H1 (cell line): ENCODE measurements at regions not wholly inside any gene's neighbourhood (a gene's known extent, or its start where the extent isn't known, plus 50 kb on each side); places are given as distances from the start of the nearest gene placed in this dataset.

Experiments used
- ASH2L ChIP-seq: fragments of 200-600, 300-600 bp; sonication (generic); IDR thresholded peaks from one replicate; pipeline ENCODE4 v1.7.1; 2017; ENCODE audit warnings: low read length
- BACH1 ChIP-seq: IDR thresholded peaks from 2 replicates; pipeline ENCODE4 v1.6.1; 2012; ENCODE audit warnings: low read length, improper control_type of control experiment
- CHD7 ChIP-seq: fragments of 300-600 bp; sonication (generic); IDR thresholded peaks from 2 replicates; pipeline ENCODE4 v1.7.1; 2012; ENCODE audit warnings: low read length, moderate library complexity, mild to moderate bottlenecking, inconsistent platforms; ENCODE audit not compliant: insufficient replicate concordance
- CREB1 ChIP-seq: IDR thresholded peaks from 2 replicates; pipeline ENCODE4 v1.6.1; 2012; ENCODE audit warnings: inconsistent platforms
- EZH2 ChIP-seq: fragments of 200-600 bp; sonication (generic); IDR thresholded peaks from 2 replicates; pipeline ENCODE4 v1.7.1; 2012; ENCODE audit warnings: low read depth, mild to moderate bottlenecking, moderate library complexity, low read length, inconsistent platforms; ENCODE audit not compliant: severe bottlenecking
- JUN ChIP-seq: IDR thresholded peaks from 2 replicates; pipeline ENCODE4 v1.6.1; 2011; ENCODE audit warnings: low read depth, mild to moderate bottlenecking, improper control_type of control experiment, low read length
- RAD21 ChIP-seq, 2 experiments: IDR thresholded peaks in 1 of 2; conservative IDR thresholded peaks in 1 of 2; 2 replicates each; pipeline ENCODE4 v1.6.1; 2011; ENCODE audit warnings: low read depth in 2 of 2, low read length in 2 of 2, improper control_type of control experiment in 1 of 2, inconsistent platforms in 1 of 2, mild to moderate bottlenecking in 1 of 2, moderate library complexity in 1 of 2
- SIRT6 ChIP-seq: IDR thresholded peaks from one replicate; pipeline ENCODE4 v1.7.1; 2012; ENCODE audit warnings: low read length, inconsistent platforms
- SP2 ChIP-seq: IDR thresholded peaks from 2 replicates; pipeline ENCODE4 v1.6.1; 2012; ENCODE audit warnings: mild to moderate bottlenecking, low read length, inconsistent platforms
- TAF1 ChIP-seq: IDR thresholded peaks from 2 replicates; pipeline ENCODE4 v1.6.1; 2011; ENCODE audit warnings: mild to moderate bottlenecking, low read depth, low read length
- TBP ChIP-seq: IDR thresholded peaks from 2 replicates; pipeline ENCODE4 v1.6.1; 2011; ENCODE audit warnings: low read depth, low read length, improper control_type of control experiment
- ZNF274 ChIP-seq: IDR thresholded peaks from 2 replicates; pipeline ENCODE4 v1.7.0; 2012; ENCODE audit warnings: low read length, borderline replicate concordance; ENCODE audit errors: extremely low read depth

GRCh38 chr7:149355390-149356048, 93.5 kb downstream of the ZNF783 start (continued):
- TF ChIP-seq TBP: peak; percentile 99
- TF ChIP-seq BACH1: no peak
- TF ChIP-seq CHD7: no peak
- TF ChIP-seq TAF1: no peak
- TF ChIP-seq SP2: no peak
- TF ChIP-seq ZNF274: no peak
- no peak for TF ChIP-seq ASH2L
- TF ChIP-seq JUN: no peak
- TF ChIP-seq SIRT6: no peak
- TF ChIP-seq RAD21 (IDR thresholded peaks at IDR 0.05 in 1 of 2, conservative IDR thresholded peaks at IDR 0.05 in 1 of 2; ENCODE audit: low read depth in 2 of 2, low read length in 2 of 2): peak; percentile 39 to 58; a peak in 3 of 4 replicates
- 0 out of 2 replicates have a peak, but pooled peaks have one; percentile 28 for TF ChIP-seq CREB1
- no peak for TF ChIP-seq EZH2
